OCI-LY1 (cell line): ENCODE measurements at regions not wholly inside any gene's neighbourhood (a gene's known extent, or its start where the extent isn't known, plus 50 kb on each side); places are given as distances from the start of the nearest gene placed in this dataset.

Source experiments
- H2AFZ ChIP-seq: fragments of 200-600 bp; sonication (generic), shearing (Covaris generic); 2 replicates; pipeline ENCODE4 v1.6.0; 2014; ENCODE audit warnings: antibody characterized with exemption, mild to moderate bottlenecking, low read length
- H3F3A ChIP-seq: fragments of 200-600 bp; sonication (generic), shearing (Covaris generic); 2 replicates; pipeline ENCODE4 v1.6.0; 2014; ENCODE audit warnings: mild to moderate bottlenecking, antibody characterized with exemption, low read length, moderate library complexity; ENCODE audit not compliant: insufficient read depth
- H3K27ac ChIP-seq: fragments of 200-600 bp; sonication (generic); 2 replicates; pipeline ENCODE4 v1.5.1; 2014; ENCODE audit warnings: low read length, mixed run types, mild to moderate bottlenecking, low read depth; ENCODE audit not compliant: poor library complexity, severe bottlenecking
- H3K27me3 ChIP-seq: fragments of 200-600 bp; sonication (generic); 2 replicates; pipeline ENCODE4 v1.6.0; 2014; ENCODE audit warnings: antibody characterized with exemption, mild to moderate bottlenecking, low read length, moderate library complexity; ENCODE audit not compliant: insufficient read depth
- H3K36me3 ChIP-seq: fragments of 200-600 bp; sonication (generic); 2 replicates; pipeline ENCODE4 v1.6.1; 2014; ENCODE audit warnings: mild to moderate bottlenecking, antibody characterized with exemption, low read length, moderate library complexity, mixed read lengths; ENCODE audit not compliant: insufficient read depth
- H3K4me1 ChIP-seq: fragments of 200-600 bp; sonication (generic); 2 replicates; pipeline ENCODE4 v1.5.1; 2014; ENCODE audit warnings: mild to moderate bottlenecking, low read length, moderate library complexity; ENCODE audit not compliant: insufficient read depth, severe bottlenecking
- H3K4me2 ChIP-seq: fragments of 200-600 bp; sonication (generic), shearing (Covaris generic); 2 replicates; pipeline ENCODE4 v1.6.1; 2014; ENCODE audit warnings: low read length
- H3K4me3 ChIP-seq: fragments of 200-600 bp; sonication (generic); 2 replicates; pipeline ENCODE4 v1.5.1; 2014; ENCODE audit warnings: low read length, low read depth, mild to moderate bottlenecking, mixed read lengths; ENCODE audit not compliant: poor library complexity, severe bottlenecking
- H3K79me2 ChIP-seq: fragments of 200-600 bp; shearing (Covaris generic); 2 replicates; pipeline ENCODE4 v1.6.1; 2016; ENCODE audit warnings: mixed run types, low read length, mixed read lengths; ENCODE audit not compliant: insufficient read depth
- H3K9ac ChIP-seq: fragments of 200-600 bp; sonication (generic), shearing (Covaris generic); 2 replicates; pipeline ENCODE4 v1.6.1; 2014; ENCODE audit warnings: mild to moderate bottlenecking, low read length, mixed read lengths
- H3K9me2 ChIP-seq: fragments of 200-600 bp; sonication (generic), shearing (Covaris generic); 2 replicates; pipeline ENCODE4 v1.6.1; 2014; ENCODE audit warnings: low read depth, mild to moderate bottlenecking, low read length, mixed read lengths
- H3K9me3 ChIP-seq: fragments of 200-600 bp; shearing (Covaris generic); 2 replicates; pipeline ENCODE4 v1.6.1; 2014; ENCODE audit warnings: low read length, mixed read lengths
- H4K20me1 ChIP-seq: fragments of 200-600 bp; sonication (generic), shearing (Covaris generic); 2 replicates; pipeline ENCODE4 v1.6.0; 2016; ENCODE audit warnings: mild to moderate bottlenecking, low read length; ENCODE audit not compliant: insufficient read depth
- CTCF ChIP-seq: fragments of 200-600 bp; sonication (generic), shearing (Covaris generic); IDR thresholded peaks from 2 replicates; pipeline ENCODE4 v1.5.1; 2017; ENCODE audit warnings: mild to moderate bottlenecking, antibody characterized with exemption, low read length, moderate library complexity, mixed read lengths
- EZH2 ChIP-seq: fragments of 200-600 bp; sonication (generic), shearing (Covaris generic); IDR thresholded peaks from 2 replicates; pipeline ENCODE4 v1.8.0; 2017; ENCODE audit warnings: borderline replicate concordance, mixed run types, mild to moderate bottlenecking, antibody characterized with exemption, low read length, moderate library complexity, mixed read lengths

GRCh38 chr4:187124331-187124730 is 400.7 kb upstream of the FAT1 start:
- no peaks in the 10 kb centered on the region for H3F3A ChIP-seq
- H3K9ac ChIP-seq, result no peak overlapping the region
- no peaks in the 10 kb centered on the region for H3K79me2 ChIP-seq
- peaks cover 7% of the 10 kb centered on the region; the same call in 1 of the 2 replicates for H3K9me3 ChIP-seq
- H3K27me3 ChIP-seq, result no peaks in the 10 kb centered on the region
- H2AFZ ChIP-seq, result no peak overlapping the region
- no peak overlapping the region for H3K4me2 ChIP-seq
- H3K4me3 ChIP-seq, result no peak overlapping the region
- no peaks in the 10 kb centered on the region for H3K4me1 ChIP-seq
- H3K9me2 ChIP-seq, result no peaks in the 10 kb centered on the region
- H4K20me1 ChIP-seq, result no peaks in the 10 kb centered on the region
- TF ChIP-seq CTCF, result no peak
- no peak for TF ChIP-seq EZH2
- no peaks in the 10 kb centered on the region for H3K36me3 ChIP-seq
- no peak overlapping the region for H3K27ac ChIP-seq

- Histone ChIP-seq H3K9ac (no peak overlapping the region), H3K4me1 (no peaks in the 10 kb centered on the region), H3K36me3 (no peaks in the 10 kb centered on the region), H3K4me3 (no peak overlapping the region), H3K9me3 (peaks cover 7% of the 10 kb centered on the region; the same call in 1 of the 2 replicates), H3K4me2 (no peak overlapping the region), H2AFZ (no peak overlapping the region), H3K9me2 (no peaks in the 10 kb centered on the region), H3K27ac (no peak overlapping the region), H3K79me2 (no peaks in the 10 kb centered on the region), H3F3A (no peaks in the 10 kb centered on the region), H4K20me1 (no peaks in the 10 kb centered on the region), H3K27me3 (no peaks in the 10 kb centered on the region)
- no peak for TF ChIP-seq CTCF
- TF ChIP-seq EZH2, result no peak
Measured at GRCh38 chr4:187125062-187125461, 401.4 kb upstream of the FAT1 start.

DNA sequence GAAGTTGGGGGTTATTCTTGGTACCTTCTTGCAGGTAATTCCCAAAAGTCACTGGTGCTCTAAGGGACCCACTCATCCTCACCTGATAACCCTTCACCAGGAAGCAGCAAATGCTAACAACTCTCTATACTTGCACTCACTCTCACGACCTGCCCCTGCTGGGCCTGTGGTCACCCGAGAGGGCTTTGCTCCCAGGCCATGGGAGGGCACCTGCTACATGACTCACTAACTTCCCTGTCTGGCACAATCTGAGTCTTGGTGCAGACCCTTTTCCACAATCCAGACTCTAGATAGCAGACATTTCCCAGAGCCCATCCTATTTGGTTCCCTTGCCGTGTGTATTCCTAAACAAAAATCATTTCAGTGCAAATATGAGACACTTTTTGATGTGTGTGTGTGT is 403.8 kb upstream of the FAT1 start:
- Histone ChIP-seq H3K36me3 (no peaks in the 10 kb centered on the region), H3K27me3 (no peaks in the 10 kb centered on the region), H3K27ac (no peak overlapping the region), H3F3A (no peaks in the 10 kb centered on the region), H2AFZ (no peak overlapping the region), H3K9me2 (no peaks in the 10 kb centered on the region), H4K20me1 (no peaks in the 10 kb centered on the region), H3K4me1 (no peaks in the 10 kb centered on the region), H3K9ac (no peak overlapping the region), H3K4me3 (no peak overlapping the region), H3K79me2 (no peaks in the 10 kb centered on the region), H3K4me2 (no peak overlapping the region), H3K9me3 (peaks cover 14% of the 10 kb centered on the region; the same call in 1 of the 2 replicates)
- TF ChIP-seq CTCF, result no peak
- TF ChIP-seq EZH2, result no peak
